ENCODE measurements at regions not wholly inside any gene's neighbourhood (a gene's known extent, or its start where the extent isn't known, plus 50 kb on each side); places are given as distances from the start of the nearest gene placed in this dataset.

- TF ChIP-seq CTCF (IDR thresholded peaks at IDR 0.05 in 4 of 5, conservative IDR thresholded peaks at IDR 0.05 in 1 of 5) (no peak), POLR2A (IDR thresholded peaks at IDR 0.05) (no peak)
Measured at GRCh38 chr2:52064234-52064633, 1032.3 kb upstream of the NRXN1 start.

All from gastrocnemius medialis (tissue), 4 donors.